ENCODE measurements at regions not wholly inside any gene's neighbourhood (a gene's known extent, or its start where the extent isn't known, plus 50 kb on each side); places are given as distances from the start of the nearest gene placed in this dataset.

DNA sequence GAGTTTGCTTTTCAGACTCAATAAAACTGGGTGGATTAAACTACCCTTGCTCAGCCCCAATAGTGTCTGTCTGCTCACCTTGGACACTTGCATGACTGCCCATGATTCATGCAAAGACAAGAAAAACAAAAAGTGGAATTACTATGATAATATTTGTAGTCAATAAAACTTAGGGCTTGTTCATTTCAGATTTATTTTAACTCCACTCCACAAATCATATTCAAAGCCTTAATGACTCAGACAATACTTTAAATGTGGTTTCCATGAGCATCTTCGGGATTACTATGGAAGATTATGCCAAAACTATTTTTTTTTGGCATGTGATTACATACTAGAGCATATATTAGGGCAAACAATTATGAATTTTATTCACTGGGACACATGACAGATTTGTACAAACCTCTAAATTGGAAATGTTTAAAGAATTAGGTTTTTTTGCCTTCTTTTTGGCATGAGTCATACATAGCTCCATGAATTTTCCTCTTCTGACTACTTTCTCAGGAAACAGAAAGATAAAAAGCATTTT, 468.9 kb downstream of the ACTL7B start:
- in situ Hi-C loops (cut with HindIII; ENCODE audit: low sequenced_read_pairs), result no loop called here

GRCh38 chr9:108386032-108386431, 469.8 kb downstream of the ACTL7B start:
- in situ Hi-C loops (cut with HindIII; ENCODE audit: low sequenced_read_pairs), result no loop called here

- in situ Hi-C loops (cut with HindIII; ENCODE audit: low sequenced_read_pairs), result no loop called here
Observed at GRCh38 chr9:108383796-108384195, 472.0 kb downstream of the ACTL7B start.

- in situ Hi-C loops (cut with HindIII; ENCODE audit: low sequenced_read_pairs), result no loop called here
Observed at GRCh38 chr9:108382310-108382709, 473.5 kb downstream of the ACTL7B start.

- in situ Hi-C loops (cut with HindIII; ENCODE audit: low sequenced_read_pairs), result no loop called here
Observed at GRCh38 chr9:108377881-108378280, 477.9 kb downstream of the ACTL7B start.

GRCh38 chr9:108377382-108377781, 478.4 kb downstream of the ACTL7B start:
- in situ Hi-C loops (cut with HindIII; ENCODE audit: low sequenced_read_pairs), result no loop called here

- in situ Hi-C loops (cut with HindIII; ENCODE audit: low sequenced_read_pairs), result no loop called here
Observed at GRCh38 chr9:108376140-108376539, 479.6 kb downstream of the ACTL7B start.

GRCh38 chr9:108374626-108375025, 481.2 kb downstream of the ACTL7B start:
- in situ Hi-C loops (cut with HindIII; ENCODE audit: low sequenced_read_pairs), result no loop called here

DNA sequence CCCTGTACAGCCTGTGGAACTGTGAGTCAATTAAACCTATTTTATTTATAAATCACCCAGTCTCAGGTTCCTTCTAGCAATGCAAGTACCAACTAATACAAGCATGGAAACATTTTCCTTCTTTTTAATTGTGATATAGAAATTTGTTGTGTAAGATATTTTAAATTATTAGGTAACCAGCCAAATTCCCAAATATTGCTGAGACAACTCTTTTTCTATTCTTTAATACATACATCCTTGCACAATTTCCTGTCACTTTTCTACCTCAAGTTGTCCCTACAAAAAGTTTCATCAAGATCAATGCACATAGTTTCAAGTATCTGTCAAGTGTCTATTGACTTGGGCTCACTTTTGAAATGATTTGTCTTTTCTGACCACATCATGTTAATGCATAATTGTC, 488.6 kb downstream of the ACTL7B start:
- in situ Hi-C loops (cut with HindIII; ENCODE audit: low sequenced_read_pairs), result no loop called here

DNA sequence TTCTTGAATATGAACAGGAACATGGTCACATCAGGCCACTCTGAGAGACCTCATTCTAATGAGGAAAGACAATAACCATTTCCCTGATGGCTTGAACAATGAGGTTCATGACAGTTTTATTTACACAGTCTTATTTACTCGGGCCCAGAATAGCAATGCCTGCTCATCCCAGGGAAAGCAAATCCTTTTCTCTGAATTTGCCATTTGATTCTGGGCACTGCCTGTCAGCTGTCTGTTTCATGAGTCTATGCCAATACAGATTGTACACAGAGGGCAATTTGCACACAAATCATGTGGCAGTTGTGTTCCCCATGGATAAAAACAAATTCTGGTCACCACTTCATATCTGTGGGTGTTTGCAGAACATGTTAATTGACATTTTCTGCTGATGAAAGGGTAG, 492.5 kb downstream of the ACTL7B start:
- in situ Hi-C loops (cut with HindIII; ENCODE audit: low sequenced_read_pairs), result no loop called here

DNA sequence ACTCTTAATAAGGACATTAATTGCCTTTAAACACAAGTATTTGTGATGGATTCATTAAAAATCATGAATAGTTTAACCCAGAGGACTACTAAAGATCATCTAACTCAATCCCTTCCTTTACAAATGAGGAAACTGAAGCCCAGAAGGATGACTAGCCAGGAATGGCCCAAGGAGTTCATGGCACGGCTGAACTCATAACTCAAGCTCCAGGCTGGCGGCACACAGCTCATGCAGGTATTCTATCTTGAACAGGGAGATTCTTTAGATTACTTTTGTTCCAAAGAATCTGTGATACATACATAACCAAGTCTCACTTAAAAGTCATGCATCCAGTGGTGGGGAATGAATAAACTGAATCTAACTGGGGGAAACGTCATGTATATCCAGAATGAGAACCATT, 495.5 kb downstream of the ACTL7B start:
- in situ Hi-C loops (cut with HindIII; ENCODE audit: low sequenced_read_pairs), result no loop called here

GRCh38 chr9:108356806-108357205, 499.0 kb downstream of the ACTL7B start:
- in situ Hi-C loops (cut with HindIII; ENCODE audit: low sequenced_read_pairs), result no loop called here

GRCh38 chr9:108351571-108351970, 504.2 kb downstream of the ACTL7B start:
- in situ Hi-C loops (cut with HindIII; ENCODE audit: low sequenced_read_pairs), result no loop called here

DNA sequence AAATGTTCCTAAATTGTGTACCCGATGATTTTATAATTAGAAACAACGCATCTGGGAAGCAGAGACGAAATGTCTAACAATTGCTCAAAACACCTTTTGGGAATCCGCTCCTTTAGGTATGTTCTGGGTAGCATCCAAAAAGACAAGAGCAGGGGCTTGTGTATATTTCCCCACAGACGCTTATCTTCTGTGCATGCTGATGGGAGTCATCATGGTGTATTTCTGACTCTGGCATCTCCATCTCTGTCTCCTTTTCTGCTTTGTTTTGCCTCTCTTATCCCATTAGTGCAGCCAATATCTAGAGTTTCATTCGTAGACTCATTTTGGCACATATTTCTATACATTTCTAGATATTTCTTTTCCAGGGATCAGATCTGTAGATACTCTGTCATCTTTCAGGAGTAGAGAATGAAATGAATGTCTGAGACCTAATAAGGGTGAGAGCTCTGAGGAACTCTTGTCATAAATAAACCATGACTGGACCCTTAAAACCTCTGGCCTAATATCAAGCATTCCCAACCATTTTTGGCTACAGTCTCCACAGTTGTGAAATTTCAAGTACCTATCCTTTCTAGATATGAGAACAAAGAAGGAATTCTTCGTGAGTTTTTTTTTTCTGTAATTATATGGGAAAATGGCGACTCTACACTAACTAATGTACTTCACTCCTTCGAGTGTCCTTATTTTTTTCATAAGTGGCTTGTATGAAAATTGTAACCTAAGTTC, 508.2 kb downstream of the ACTL7B start:
- in situ Hi-C loops (cut with HindIII; ENCODE audit: low sequenced_read_pairs), result no loop called here

- in situ Hi-C loops (cut with HindIII; ENCODE audit: low sequenced_read_pairs), result no loop called here
Observed at GRCh38 chr9:108345826-108346225, 510.0 kb downstream of the ACTL7B start.

DNA sequence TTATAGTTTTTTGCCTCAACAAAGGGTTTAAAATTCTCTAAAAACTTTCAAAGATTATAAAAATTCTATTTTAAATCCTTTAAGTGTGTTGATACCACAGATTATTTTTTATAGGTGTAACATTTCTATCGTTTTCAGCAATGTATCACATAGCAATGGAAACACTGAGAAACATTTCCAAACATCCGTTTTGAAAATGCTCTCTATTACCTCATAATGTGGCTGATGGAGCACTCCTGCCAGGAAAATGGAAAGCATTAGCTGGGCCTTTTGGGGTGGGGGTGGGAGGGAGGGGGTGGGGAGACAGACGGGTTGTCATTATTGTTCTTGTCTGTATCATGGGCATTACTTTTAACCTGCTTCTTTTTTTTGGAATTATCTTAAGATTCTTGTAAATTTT, 516.5 kb downstream of the ACTL7B start:
- in situ Hi-C loops (cut with HindIII; ENCODE audit: low sequenced_read_pairs), result no loop called here

DNA sequence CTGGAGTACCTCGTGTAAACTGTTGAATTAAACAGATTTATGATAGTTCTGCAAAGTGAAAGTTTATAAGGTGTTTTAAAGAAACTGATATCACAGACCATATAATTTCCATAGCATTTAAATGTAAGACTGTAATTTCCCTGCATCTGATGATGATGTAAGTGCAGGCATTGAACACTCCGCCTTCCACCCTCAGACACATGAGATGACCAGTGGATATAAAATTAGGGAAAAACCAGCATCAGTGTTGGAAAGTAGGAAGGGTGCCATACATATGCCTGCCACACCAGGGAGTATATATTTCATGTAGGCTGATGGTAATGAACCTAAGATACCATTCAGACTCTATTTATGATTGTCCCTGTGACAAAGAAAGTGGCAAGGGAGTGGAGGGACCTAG, 519.2 kb downstream of the ACTL7B start:
- in situ Hi-C loops (cut with HindIII; ENCODE audit: low sequenced_read_pairs), result no loop called here

- in situ Hi-C loops (cut with HindIII; ENCODE audit: low sequenced_read_pairs), result no loop called here
Observed at GRCh38 chr9:108333530-108333983, 522.2 kb downstream of the ACTL7B start.

GRCh38 chr9:108331596-108331995, 524.2 kb downstream of the ACTL7B start:
- in situ Hi-C loops (cut with HindIII; ENCODE audit: low sequenced_read_pairs), result no loop called here

GRCh38 chr9:108325406-108325805, 530.4 kb downstream of the ACTL7B start:
- in situ Hi-C loops (cut with HindIII; ENCODE audit: low sequenced_read_pairs), result no loop called here

- in situ Hi-C loops (cut with HindIII; ENCODE audit: low sequenced_read_pairs), result no loop called here
Observed at GRCh38 chr9:108323615-108324014, 532.2 kb downstream of the ACTL7B start.

DNA sequence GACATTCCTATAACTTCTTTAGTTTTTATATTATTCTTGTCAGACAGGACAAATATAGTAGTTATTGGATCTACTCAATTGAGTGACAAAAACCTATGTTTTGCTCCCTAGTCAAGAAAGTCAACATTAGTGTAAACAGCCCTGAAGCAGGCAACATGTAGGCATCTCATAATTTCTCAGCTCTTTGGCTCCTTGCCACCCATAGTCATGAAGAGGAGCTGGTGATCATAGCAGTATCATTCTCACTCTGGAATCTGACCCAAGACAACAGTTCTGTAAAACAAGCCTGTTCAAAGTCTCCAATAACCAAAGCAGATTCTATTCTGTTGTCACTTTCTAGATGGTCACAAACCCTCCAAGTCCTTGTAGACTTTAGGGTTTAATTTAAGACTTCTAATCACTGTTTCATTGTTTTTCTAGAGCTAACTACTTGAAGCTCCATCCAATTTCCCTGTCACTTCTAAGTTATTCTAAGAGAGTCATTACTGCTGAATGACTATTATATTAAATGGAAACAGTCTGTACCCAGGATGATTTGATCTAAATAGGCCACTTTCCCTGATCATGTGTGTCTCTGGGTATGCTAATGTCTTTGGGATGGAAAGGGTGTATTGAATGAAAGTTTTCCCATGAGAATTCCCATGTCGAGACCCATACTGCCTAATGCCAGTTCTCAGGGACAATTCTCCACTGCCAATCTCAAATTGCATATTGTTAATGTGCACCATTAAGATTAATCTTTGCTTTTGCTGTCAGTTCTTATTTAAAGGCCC, 533.3 kb downstream of the ACTL7B start:
- in situ Hi-C loops (cut with HindIII; ENCODE audit: low sequenced_read_pairs), result no loop called here
